GM12878 (cell line): ENCODE measurements at regions not wholly inside any gene's neighbourhood (a gene's known extent, or its start where the extent isn't known, plus 50 kb on each side); places are given as distances from the start of the nearest gene placed in this dataset.

Experiments
- ATAC-seq: fragments of 200-7000 bp; cut with Tn5 transposase; 3 replicates; pipeline ENCODE4 v1.9.1; 2020; ENCODE audit warnings: mild to moderate bottlenecking, moderate library complexity
- BruUV-seq: library from RNA; stranded (reverse); fragments of 400-500 nt; replicated peaks from 2 replicates; lab custom pipeline; 2021; lab: Mats Ljungman, UMichigan
- CTCF ChIA-PET: fragments of 300-600 bp; sonication (Branson Sonifier 250); formaldehyde crosslinking; extraction: SDS; loops from one replicate; lab custom pipeline; 2021; ENCODE audit warnings: inconsistent platforms; lab: Yijun Ruan, JAX
- POLR2A ChIA-PET: fragments of 350-600 bp; formaldehyde crosslinking; extraction: SDS; loops from one replicate; lab custom pipeline; 2021; ENCODE audit warnings: inconsistent platforms; lab: Charles Lee
- RAD21 ChIA-PET: fragments of 300-600 bp; sonication (Branson Sonifier 250); formaldehyde crosslinking; loops from one replicate; lab custom pipeline; 2023; ENCODE audit warnings: antibody characterized with exemption; ENCODE audit not compliant: unreplicated experiment; lab: Charles Lee
- SMC1A ChIA-PET: fragments of 300-600 bp; sonication (Branson Sonifier 250); formaldehyde crosslinking; loops from one replicate; lab custom pipeline; 2023; ENCODE audit not compliant: unreplicated experiment, uncharacterized antibody; lab: Charles Lee
- DNase-seq: peaks from one replicate; pipeline ENCODE4 v3.0.0-alpha.2; 2011; ENCODE audit warnings: low read depth, low spot score
- FAIRE-seq: peaks from 3 replicates; lab custom pipeline; 2011; peaks lifted over from hg19 to GRCh38; lab: Jason Lieb, UNC
- H2AFZ ChIP-seq: 2 replicates; pipeline ENCODE4 v1.6.0; 2011; ENCODE audit warnings: low read depth, low read length, control low read depth; ENCODE audit not compliant: control insufficient read depth
- H3K27ac ChIP-seq: 2 replicates; pipeline ENCODE4 v1.5.1; 2011; ENCODE audit warnings: control low read depth; ENCODE audit not compliant: control insufficient read depth, insufficient read depth
- H3K27me3 ChIP-seq, 2 experiments: replicated peaks in 1 of 2; 2 replicates each; pipeline versions ENCODE4 v1.6.0 to v1.6.1; 2011; ENCODE audit warnings: low read length in 1 of 2; ENCODE audit not compliant: control insufficient read depth in 2 of 2, insufficient read depth in 2 of 2
- H3K36me3 ChIP-seq, 2 experiments: 2 replicates each; pipeline ENCODE4 v1.5.1; 2011; ENCODE audit warnings: low read length in 1 of 2; ENCODE audit not compliant: control insufficient read depth in 2 of 2, insufficient read depth in 2 of 2
- H3K4me1 ChIP-seq: 2 replicates; pipeline ENCODE4 v1.6.1; 2011; ENCODE audit warnings: mild to moderate bottlenecking, low read length, moderate library complexity, mixed read lengths; ENCODE audit not compliant: control insufficient read depth, insufficient read depth
- H3K4me2 ChIP-seq: 2 replicates; pipeline ENCODE4 v1.6.0; 2011; ENCODE audit warnings: control low read depth; ENCODE audit not compliant: control insufficient read depth, insufficient read depth
- H3K4me3 ChIP-seq: fragments of 200-600 bp; sonication (generic); 2 replicates; pipeline ENCODE4 v1.5.1; 2016
- H3K79me2 ChIP-seq: 2 replicates; pipeline ENCODE4 v1.6.0; 2011; ENCODE audit warnings: low read length; ENCODE audit not compliant: control insufficient read depth, insufficient read depth
- H3K9ac ChIP-seq: 2 replicates; pipeline ENCODE4 v1.8.0; 2011; ENCODE audit warnings: low read length, control low read depth, mixed read lengths; ENCODE audit not compliant: control insufficient read depth, insufficient read depth
- H3K9me3 ChIP-seq: replicated peaks from 3 replicates; pipeline ENCODE4 v1.5.1; 2011; ENCODE audit warnings: mild to moderate bottlenecking, low read length; ENCODE audit not compliant: control insufficient read depth, insufficient read depth
- H4K20me1 ChIP-seq: 2 replicates; pipeline ENCODE4 v1.6.0; 2011; ENCODE audit not compliant: control insufficient read depth, insufficient read depth
- BCL3 ChIP-seq: IDR thresholded peaks from 2 replicates; pipeline ENCODE4 v1.6.1; 2011; ENCODE audit warnings: borderline replicate concordance, low read depth, mild to moderate bottlenecking, moderate library complexity, low read length; ENCODE audit not compliant: insufficient read depth, poor library complexity, severe bottlenecking
- CHD4 ChIP-seq: fragments of 200-600 bp; sonication (generic); IDR thresholded peaks from 2 replicates; pipeline ENCODE4 v1.6.1; 2016; ENCODE audit warnings: mild to moderate bottlenecking
- E2F8 ChIP-seq: fragments of 450-650 bp; IDR thresholded peaks from 2 replicates; pipeline ENCODE4 v1.6.1; 2018; ENCODE audit warnings: mild to moderate bottlenecking, low read depth, moderate library complexity; ENCODE audit not compliant: partially characterized antibody
- ELK1 ChIP-seq: IDR thresholded peaks from 2 replicates; pipeline ENCODE4 v1.6.1; 2012; ENCODE audit warnings: low read depth, low read length, improper control_type of control experiment
- MYB ChIP-seq: fragments of 150-350 bp; IDR thresholded peaks from 2 replicates; pipeline ENCODE4 v1.6.1; 2014; ENCODE audit warnings: mild to moderate bottlenecking, low read depth, low read length, borderline replicate concordance
- NFYB ChIP-seq: IDR thresholded peaks from 2 replicates; pipeline ENCODE4 v1.6.1; 2011; ENCODE audit warnings: low read depth, mild to moderate bottlenecking, low read length, improper control_type of control experiment, moderate library complexity; ENCODE audit not compliant: insufficient read depth
- RBBP5 ChIP-seq: fragments of 200-600 bp; sonication (generic); conservative IDR thresholded peaks from 2 replicates; pipeline ENCODE4 v1.6.1; 2016
- SMC3 ChIP-seq: IDR thresholded peaks from 2 replicates; pipeline ENCODE4 v1.6.1; 2011; ENCODE audit warnings: low read length, improper control_type of control experiment, borderline replicate concordance
- ZNF622 ChIP-seq: fragments of 450-650 bp; IDR thresholded peaks from 2 replicates; pipeline ENCODE4 v1.6.1; 2017; ENCODE audit warnings: mild to moderate bottlenecking, inconsistent platforms
- WGBS: methylation state at CpG from one replicate; pipeline ENCODE4 v1.1.6; 2016; ENCODE audit warnings: low lambda C conversion rate; ENCODE audit not compliant: insufficient replicate concordance, insufficient coverage; ENCODE audit errors: missing lambda C conversion rate; 5-methylcytosine and 5-hydroxymethylcytosine counted together
- in situ Hi-C: fragments of 300-500 bp; cut with MboI; formaldehyde crosslinking; loops from 9 replicates; pipeline ENCODE4 v1.14.3; 2018; ENCODE audit warnings: mixed read lengths
- intact Hi-C: fragments of 100-400 bp; cut with micrococcal nuclease; formaldehyde crosslinking; loops from one replicate; pipeline ENCODE4 v1.14.2; 2022; ENCODE audit not compliant: unreplicated experiment

GRCh38 chr17:73912373-73912746, 268.1 kb upstream of the SDK2 start:
- intact Hi-C loops: no loop called here
- H3K36me3 ChIP-seq: no peaks in the 10 kb centered on the region
- peaks cover 0 to 1% of the 10 kb centered on the region in 2 experiments; a peak in 1 of 4 replicates for H3K27me3 ChIP-seq
- no peak overlapping the region for H3K9ac ChIP-seq
- no peak for FAIRE-seq
- no peak for ATAC-seq
- no peak for TF ChIP-seq E2F8
- TF ChIP-seq SMC3: no peak
- no peak for TF ChIP-seq BCL3
- TF ChIP-seq NFYB: no peak
- no peak for TF ChIP-seq RBBP5
- no peak for TF ChIP-seq CHD4
- no peak for TF ChIP-seq ZNF622
- no peak for TF ChIP-seq ELK1
- TF ChIP-seq MYB: no peak
- H3K4me3 ChIP-seq: no peak overlapping the region
- H3K4me1 ChIP-seq: no peaks in the 10 kb centered on the region
- 0% methylated on average over 1 of the region's 1 CpG for WGBS
- H3K27ac ChIP-seq: no peak overlapping the region
- no peaks in the 10 kb centered on the region; the same call in 2 of the 3 replicates for H3K9me3 ChIP-seq
- DNase-seq: no peak
- in situ Hi-C loops: no loop called here
- H4K20me1 ChIP-seq: no peaks in the 10 kb centered on the region; the same call in 1 of the 2 replicates
- BruUV-seq: no TSS peak
- no peak overlapping the region for H2AFZ ChIP-seq
- ChIA-PET POLR2A (no interaction called here), RAD21 (no interaction called here), SMC1A (no interaction called here), CTCF (no interaction called here)
- H3K79me2 ChIP-seq: no peaks in the 10 kb centered on the region
- H3K4me2 ChIP-seq: no peak overlapping the region
